GM12873 (cell line): ENCODE measurements at regions not wholly inside any gene's neighbourhood (a gene's known extent, or its start where the extent isn't known, plus 50 kb on each side); places are given as distances from the start of the nearest gene placed in this dataset.

Experiments used
- CTCF ChIP-seq: IDR thresholded peaks from 2 replicates; pipeline ENCODE4 v1.5.1; 2012; ENCODE audit warnings: low read depth, mild to moderate bottlenecking, moderate library complexity, low read length, control low read depth; ENCODE audit not compliant: insufficient read depth; ENCODE audit errors: missing control alignments

- TF ChIP-seq CTCF: no peak
Measured at GRCh38 chr22:27087051-27087450, 429.7 kb downstream of the MIAT start.

GRCh38 chr22:27088026-27088425, 430.6 kb downstream of the MIAT start:
- no peak for TF ChIP-seq CTCF

- TF ChIP-seq CTCF: no peak
Measured at GRCh38 chr22:27089264-27089663, 431.9 kb downstream of the MIAT start.

- no peak for TF ChIP-seq CTCF
Measured at GRCh38 chr22:27090611-27091011, 433.2 kb downstream of the MIAT start.

- TF ChIP-seq CTCF: no peak
Measured at GRCh38 chr22:27093422-27093821, 436.0 kb downstream of the MIAT start.

GRCh38 chr22:27094633-27095308, 437.4 kb downstream of the MIAT start:
- TF ChIP-seq CTCF: no peak

- no peak for TF ChIP-seq CTCF
Measured at GRCh38 chr22:27097506-27097905, 440.1 kb downstream of the MIAT start.
